GM12878 (cell line): ENCODE measurements at regions not wholly inside any gene's neighbourhood (a gene's known extent, or its start where the extent isn't known, plus 50 kb on each side); places are given as distances from the start of the nearest gene placed in this dataset.

Experiments
- ATAC-seq: fragments of 200-7000 bp; cut with Tn5 transposase; 3 replicates; pipeline ENCODE4 v1.9.1; 2020; ENCODE audit warnings: mild to moderate bottlenecking, moderate library complexity
- BruUV-seq: library from RNA; stranded (reverse); fragments of 400-500 nt; replicated peaks from 2 replicates; lab custom pipeline; 2021; lab: Mats Ljungman, UMichigan
- CTCF ChIA-PET: fragments of 300-600 bp; sonication (Branson Sonifier 250); formaldehyde crosslinking; extraction: SDS; loops from one replicate; lab custom pipeline; 2021; ENCODE audit warnings: inconsistent platforms; lab: Yijun Ruan, JAX
- POLR2A ChIA-PET: fragments of 350-600 bp; formaldehyde crosslinking; extraction: SDS; loops from one replicate; lab custom pipeline; 2021; ENCODE audit warnings: inconsistent platforms; lab: Charles Lee
- RAD21 ChIA-PET: fragments of 300-600 bp; sonication (Branson Sonifier 250); formaldehyde crosslinking; loops from one replicate; lab custom pipeline; 2023; ENCODE audit warnings: antibody characterized with exemption; ENCODE audit not compliant: unreplicated experiment; lab: Charles Lee
- SMC1A ChIA-PET: fragments of 300-600 bp; sonication (Branson Sonifier 250); formaldehyde crosslinking; loops from one replicate; lab custom pipeline; 2023; ENCODE audit not compliant: unreplicated experiment, uncharacterized antibody; lab: Charles Lee
- DNase-seq: peaks from one replicate; pipeline ENCODE4 v3.0.0-alpha.2; 2011; ENCODE audit warnings: low read depth, low spot score
- FAIRE-seq: peaks from 3 replicates; lab custom pipeline; 2011; peaks lifted over from hg19 to GRCh38; lab: Jason Lieb, UNC
- H2AFZ ChIP-seq: 2 replicates; pipeline ENCODE4 v1.6.0; 2011; ENCODE audit warnings: low read depth, low read length, control low read depth; ENCODE audit not compliant: control insufficient read depth
- H3K27ac ChIP-seq: 2 replicates; pipeline ENCODE4 v1.5.1; 2011; ENCODE audit warnings: control low read depth; ENCODE audit not compliant: control insufficient read depth, insufficient read depth
- H3K27me3 ChIP-seq, 2 experiments: replicated peaks in 1 of 2; 2 replicates each; pipeline versions ENCODE4 v1.6.0 to v1.6.1; 2011; ENCODE audit warnings: low read length in 1 of 2; ENCODE audit not compliant: control insufficient read depth in 2 of 2, insufficient read depth in 2 of 2
- H3K36me3 ChIP-seq, 2 experiments: 2 replicates each; pipeline ENCODE4 v1.5.1; 2011; ENCODE audit warnings: low read length in 1 of 2; ENCODE audit not compliant: control insufficient read depth in 2 of 2, insufficient read depth in 2 of 2
- H3K4me1 ChIP-seq: 2 replicates; pipeline ENCODE4 v1.6.1; 2011; ENCODE audit warnings: mild to moderate bottlenecking, low read length, moderate library complexity, mixed read lengths; ENCODE audit not compliant: control insufficient read depth, insufficient read depth
- H3K4me2 ChIP-seq: 2 replicates; pipeline ENCODE4 v1.6.0; 2011; ENCODE audit warnings: control low read depth; ENCODE audit not compliant: control insufficient read depth, insufficient read depth
- H3K4me3 ChIP-seq: fragments of 200-600 bp; sonication (generic); 2 replicates; pipeline ENCODE4 v1.5.1; 2016
- H3K79me2 ChIP-seq: 2 replicates; pipeline ENCODE4 v1.6.0; 2011; ENCODE audit warnings: low read length; ENCODE audit not compliant: control insufficient read depth, insufficient read depth
- H3K9ac ChIP-seq: 2 replicates; pipeline ENCODE4 v1.8.0; 2011; ENCODE audit warnings: low read length, control low read depth, mixed read lengths; ENCODE audit not compliant: control insufficient read depth, insufficient read depth
- H3K9me3 ChIP-seq: replicated peaks from 3 replicates; pipeline ENCODE4 v1.5.1; 2011; ENCODE audit warnings: mild to moderate bottlenecking, low read length; ENCODE audit not compliant: control insufficient read depth, insufficient read depth
- H4K20me1 ChIP-seq: 2 replicates; pipeline ENCODE4 v1.6.0; 2011; ENCODE audit not compliant: control insufficient read depth, insufficient read depth
- EP300 ChIP-seq, 2 experiments: fragments of 150-350 bp in 1 of 2; IDR thresholded peaks; 2 replicates each; pipeline ENCODE4 v1.6.1; 2011 to 2012; ENCODE audit warnings: low read depth in 2 of 2, low read length in 2 of 2, borderline replicate concordance in 1 of 2, improper control_type of control experiment in 1 of 2, inconsistent platforms in 1 of 2; ENCODE audit not compliant: control insufficient read depth in 1 of 2
- KLF5 ChIP-seq: fragments of 450-650 bp; IDR thresholded peaks from 2 replicates; pipeline ENCODE4 v1.6.1; 2014; ENCODE audit warnings: mild to moderate bottlenecking; ENCODE audit not compliant: partially characterized antibody
- NR2F1 ChIP-seq: fragments of 450-650 bp; conservative IDR thresholded peaks from 2 replicates; pipeline ENCODE4 v1.6.1; 2017; ENCODE audit warnings: mild to moderate bottlenecking
- SMAD5 ChIP-seq: IDR thresholded peaks from 2 replicates; pipeline ENCODE4 v1.6.1; 2016; ENCODE audit warnings: antibody characterized with exemption, low read depth
- ZSCAN29 ChIP-seq: fragments of 450-650 bp; IDR thresholded peaks from 2 replicates; pipeline ENCODE4 v1.6.1; 2017; ENCODE audit warnings: mild to moderate bottlenecking, moderate library complexity
- WGBS: methylation state at CpG from one replicate; pipeline ENCODE4 v1.1.6; 2016; ENCODE audit warnings: low lambda C conversion rate; ENCODE audit not compliant: insufficient replicate concordance, insufficient coverage; ENCODE audit errors: missing lambda C conversion rate; 5-methylcytosine and 5-hydroxymethylcytosine counted together
- in situ Hi-C: fragments of 300-500 bp; cut with MboI; formaldehyde crosslinking; loops from 9 replicates; pipeline ENCODE4 v1.14.3; 2018; ENCODE audit warnings: mixed read lengths
- intact Hi-C: fragments of 100-400 bp; cut with micrococcal nuclease; formaldehyde crosslinking; loops from one replicate; pipeline ENCODE4 v1.14.2; 2022; ENCODE audit not compliant: unreplicated experiment
- TF ChIP-seq, protein P1 (sequence below): fragments of 450-650 bp; IDR thresholded peaks from 2 replicates; pipeline ENCODE4 v1.6.1; 2016; ENCODE audit warnings: mild to moderate bottlenecking
- TF ChIP-seq, protein P2 (sequence below): fragments of 450-650 bp; IDR thresholded peaks from 2 replicates; pipeline ENCODE4 v1.6.1; 2017; ENCODE audit warnings: mild to moderate bottlenecking, moderate library complexity

DNA sequence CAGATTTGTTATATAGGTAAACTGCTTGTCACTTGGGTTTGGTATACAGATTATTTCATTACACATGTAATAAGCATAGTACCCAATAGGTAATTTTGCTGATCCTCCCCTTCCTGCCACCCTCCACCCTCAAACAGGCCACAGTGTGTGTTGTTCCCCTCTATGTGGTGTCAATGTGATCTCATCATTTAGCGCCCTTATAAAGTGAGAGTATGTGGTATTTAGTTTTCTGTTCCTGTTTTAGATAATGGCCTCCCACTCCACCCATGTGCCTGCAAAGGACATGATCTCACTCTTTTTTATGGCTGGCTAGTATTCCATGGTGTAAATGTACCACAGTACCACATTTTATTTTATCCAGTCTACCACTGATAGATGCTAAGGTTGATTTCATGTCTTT lies 522.1 kb upstream of the LRRC7 start (continued):
- TF ChIP-seq KLF5: no peak
- TF ChIP-seq, all 136 proteins: peak for 2

DNA sequence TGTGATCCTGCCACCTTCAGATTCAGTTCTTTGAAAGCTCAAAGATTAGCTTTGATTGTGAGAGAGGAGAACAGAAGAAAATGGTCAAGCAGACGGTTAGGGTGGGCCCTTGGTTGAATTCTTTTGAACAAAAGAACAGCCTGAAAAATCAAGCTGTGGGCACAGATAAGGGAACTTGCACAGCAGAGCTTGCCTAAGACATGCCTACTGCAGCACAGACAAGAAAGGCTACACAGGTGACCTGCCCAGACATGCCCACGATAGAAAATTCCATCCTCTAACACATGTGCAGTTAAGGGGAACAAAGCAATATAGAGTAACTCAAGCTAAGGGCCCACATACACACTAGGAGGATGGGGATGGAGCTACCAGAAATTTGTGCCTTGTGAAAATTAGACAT lies 512.5 kb upstream of the LRRC7 start:
- BruUV-seq: no TSS peak
- in situ Hi-C loops (no loop called here), intact Hi-C loops (no loop called here)
- ChIA-PET SMC1A (interaction anchor here (1.2 to 1.6 kb wide), 2 partner anchors 8 to 10 kb away, joined by 3 to 5 read pairs; no protein-coding TSS in a partner anchor), POLR2A (no interaction called here), RAD21 (no interaction called here), CTCF (no interaction called here)
- WGBS: 0% methylated on average over 2 of the region's 2 CpGs
- Histone ChIP-seq H3K4me3 (no peak overlapping the region), H3K79me2 (no peaks in the 10 kb centered on the region), H3K4me1 (no peaks in the 10 kb centered on the region), H3K4me2 (no peak overlapping the region), H3K9ac (no peak overlapping the region), H3K27me3 (no peaks in the 10 kb centered on the region), H3K9me3 (no peaks in the 10 kb centered on the region; the same call in 2 of the 3 replicates), H2AFZ (no peak overlapping the region; the same call in 1 of the 2 replicates), H3K36me3 (no peaks in the 10 kb centered on the region), H4K20me1 (no peaks in the 10 kb centered on the region), H3K27ac (no peak overlapping the region; the same call in 1 of the 2 replicates)
- DNase-seq (no peak), ATAC-seq (peak; percentile 86), FAIRE-seq (no peak)
- TF ChIP-seq ZSCAN29 (no peak), EP300 (IDR thresholded peaks at IDR 0.05; ENCODE audit: borderline replicate concordance in 1 of 2, control insufficient read depth in 1 of 2, low read depth in 2 of 2, low read length in 2 of 2) (no peak), SMAD5 (no peak), NR2F1 (no peak)
- TF ChIP-seq, protein P1, sequence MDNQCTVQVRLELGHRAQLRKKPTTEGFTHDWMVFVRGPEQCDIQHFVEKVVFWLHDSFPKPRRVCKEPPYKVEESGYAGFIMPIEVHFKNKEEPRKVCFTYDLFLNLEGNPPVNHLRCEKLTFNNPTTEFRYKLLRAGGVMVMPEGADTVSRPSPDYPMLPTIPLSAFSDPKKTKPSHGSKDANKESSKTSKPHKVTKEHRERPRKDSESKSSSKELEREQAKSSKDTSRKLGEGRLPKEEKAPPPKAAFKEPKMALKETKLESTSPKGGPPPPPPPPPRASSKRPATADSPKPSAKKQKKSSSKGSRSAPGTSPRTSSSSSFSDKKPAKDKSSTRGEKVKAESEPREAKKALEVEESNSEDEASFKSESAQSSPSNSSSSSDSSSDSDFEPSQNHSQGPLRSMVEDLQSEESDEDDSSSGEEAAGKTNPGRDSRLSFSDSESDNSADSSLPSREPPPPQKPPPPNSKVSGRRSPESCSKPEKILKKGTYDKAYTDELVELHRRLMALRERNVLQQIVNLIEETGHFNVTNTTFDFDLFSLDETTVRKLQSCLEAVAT: no peak
- TF ChIP-seq, protein P2, sequence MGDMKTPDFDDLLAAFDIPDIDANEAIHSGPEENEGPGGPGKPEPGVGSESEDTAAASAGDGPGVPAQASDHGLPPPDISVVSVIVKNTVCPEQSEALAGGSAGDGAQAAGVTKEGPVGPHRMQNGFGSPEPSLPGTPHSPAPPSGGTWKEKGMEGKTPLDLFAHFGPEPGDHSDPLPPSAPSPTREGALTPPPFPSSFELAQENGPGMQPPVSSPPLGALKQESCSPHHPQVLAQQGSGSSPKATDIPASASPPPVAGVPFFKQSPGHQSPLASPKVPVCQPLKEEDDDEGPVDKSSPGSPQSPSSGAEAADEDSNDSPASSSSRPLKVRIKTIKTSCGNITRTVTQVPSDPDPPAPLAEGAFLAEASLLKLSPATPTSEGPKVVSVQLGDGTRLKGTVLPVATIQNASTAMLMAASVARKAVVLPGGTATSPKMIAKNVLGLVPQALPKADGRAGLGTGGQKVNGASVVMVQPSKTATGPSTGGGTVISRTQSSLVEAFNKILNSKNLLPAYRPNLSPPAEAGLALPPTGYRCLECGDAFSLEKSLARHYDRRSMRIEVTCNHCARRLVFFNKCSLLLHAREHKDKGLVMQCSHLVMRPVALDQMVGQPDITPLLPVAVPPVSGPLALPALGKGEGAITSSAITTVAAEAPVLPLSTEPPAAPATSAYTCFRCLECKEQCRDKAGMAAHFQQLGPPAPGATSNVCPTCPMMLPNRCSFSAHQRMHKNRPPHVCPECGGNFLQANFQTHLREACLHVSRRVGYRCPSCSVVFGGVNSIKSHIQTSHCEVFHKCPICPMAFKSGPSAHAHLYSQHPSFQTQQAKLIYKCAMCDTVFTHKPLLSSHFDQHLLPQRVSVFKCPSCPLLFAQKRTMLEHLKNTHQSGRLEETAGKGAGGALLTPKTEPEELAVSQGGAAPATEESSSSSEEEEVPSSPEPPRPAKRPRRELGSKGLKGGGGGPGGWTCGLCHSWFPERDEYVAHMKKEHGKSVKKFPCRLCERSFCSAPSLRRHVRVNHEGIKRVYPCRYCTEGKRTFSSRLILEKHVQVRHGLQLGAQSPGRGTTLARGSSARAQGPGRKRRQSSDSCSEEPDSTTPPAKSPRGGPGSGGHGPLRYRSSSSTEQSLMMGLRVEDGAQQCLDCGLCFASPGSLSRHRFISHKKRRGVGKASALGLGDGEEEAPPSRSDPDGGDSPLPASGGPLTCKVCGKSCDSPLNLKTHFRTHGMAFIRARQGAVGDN: 0 out of 2 replicates have a peak, but pooled peaks have one; percentile 30
